ENCODE measurements at regions not wholly inside any gene's neighbourhood (a gene's known extent, or its start where the extent isn't known, plus 50 kb on each side); places are given as distances from the start of the nearest gene placed in this dataset.
"Not testable (repeated sequence)": the region's sequence is repeated elsewhere in the genome, so short reads cannot be mapped to it uniquely, and the experiment has no call there.

- no peak for DNase-seq
Observed at GRCh38 chr9:78985084-78985738, 586.6 kb upstream of the TLE4 start.

- no peak for DNase-seq
Observed at GRCh38 chr9:78986446-78986845, 585.3 kb upstream of the TLE4 start.

GRCh38 chr9:78989031-78989658 lies 582.6 kb upstream of the TLE4 start:
- no peak for DNase-seq

- DNase-seq: no peak
Observed at GRCh38 chr9:78994471-78994870, 577.3 kb upstream of the TLE4 start.

- not testable (repeated sequence) for DNase-seq
Observed at GRCh38 chr9:78994974-78995373, 576.8 kb upstream of the TLE4 start.

GRCh38 chr9:78997296-78997695 lies 574.5 kb upstream of the TLE4 start:
- no peak for DNase-seq

- DNase-seq: no peak
Observed at GRCh38 chr9:79000230-79001002, 571.3 kb upstream of the TLE4 start.

- DNase-seq: no peak
Observed at GRCh38 chr9:79001012-79001411, 570.8 kb upstream of the TLE4 start.

- no peak for DNase-seq
Observed at GRCh38 chr9:79003514-79003913, 568.3 kb upstream of the TLE4 start.

GRCh38 chr9:79004032-79004431 lies 567.7 kb upstream of the TLE4 start:
- no peak for DNase-seq

- no peak for DNase-seq
Observed at GRCh38 chr9:79006546-79006945, 565.2 kb upstream of the TLE4 start.

- DNase-seq: no peak
Observed at GRCh38 chr9:79007701-79008483, 563.9 kb upstream of the TLE4 start.

- no peak for DNase-seq
Observed at GRCh38 chr9:79008916-79009315, 562.8 kb upstream of the TLE4 start.

GRCh38 chr9:79011461-79011860 lies 560.3 kb upstream of the TLE4 start:
- no peak for DNase-seq

GRCh38 chr9:79012561-79012960 lies 559.2 kb upstream of the TLE4 start:
- DNase-seq: no peak

- DNase-seq: no peak
Observed at GRCh38 chr9:79013715-79014610, 557.8 kb upstream of the TLE4 start.

- no peak for DNase-seq
Observed at GRCh38 chr9:79014929-79015699, 556.7 kb upstream of the TLE4 start.

GRCh38 chr9:79015951-79016350 lies 555.8 kb upstream of the TLE4 start:
- no peak for DNase-seq

- no peak for DNase-seq
Observed at GRCh38 chr9:79020276-79020675, 551.5 kb upstream of the TLE4 start.

GRCh38 chr9:79021084-79021483 lies 550.7 kb upstream of the TLE4 start:
- no peak for DNase-seq

GRCh38 chr9:79023134-79023580 lies 548.6 kb upstream of the TLE4 start:
- DNase-seq: no peak

All from T-helper 1 cell (primary cell).